Activated CD4-positive, alpha-beta T cell treated with anti-CD3 and anti-CD28 coated beads, Interleukin-2, amount 10 ng/mL, durations not matched to agents 7 days and 5 days (primary cell): ENCODE measurements at regions not wholly inside any gene's neighbourhood (a gene's known extent, or its start where the extent isn't known, plus 50 kb on each side); places are given as distances from the start of the nearest gene placed in this dataset.

Experiments
- CTCF ChIA-PET: fragments of 350-600 bp; sonication (Branson Sonifier 250); formaldehyde crosslinking; loops from one replicate; lab custom pipeline; 2021; ENCODE audit warnings: antibody characterized with exemption; lab: Charles Lee
- POLR2A ChIA-PET: fragments of 350-600 bp; sonication (Branson Sonifier 250); formaldehyde crosslinking; loops from one replicate; lab custom pipeline; 2021; ENCODE audit warnings: antibody characterized with exemption; lab: Charles Lee
- DNase-seq: peaks from one replicate; pipeline ENCODE4 v3.0.0-alpha.2; 2020
- H3K27ac Mint-ChIP-seq: one replicate; pipeline ENCODE4 v1.8.0; 2021; ENCODE audit warnings: mild to moderate bottlenecking, moderate library complexity, mixed read lengths
- H3K27me3 Mint-ChIP-seq: one replicate; pipeline ENCODE4 v1.8.0; 2021; ENCODE audit warnings: mixed read lengths
- H3K36me3 Mint-ChIP-seq: one replicate; pipeline ENCODE4 v1.8.0; 2021; ENCODE audit warnings: low read depth, mixed read lengths
- H3K4me1 Mint-ChIP-seq: one replicate; pipeline ENCODE4 v1.8.0; 2021; ENCODE audit warnings: mixed read lengths
- H3K4me3 Mint-ChIP-seq: one replicate; pipeline ENCODE4 v1.8.0; 2021; ENCODE audit warnings: mild to moderate bottlenecking, moderate library complexity, mixed read lengths
- H3K9me3 Mint-ChIP-seq: one replicate; pipeline ENCODE4 v1.8.0; 2021; ENCODE audit warnings: mixed read lengths

GRCh38 chr13:32849369-32849768 lies 166.9 kb upstream of the KL start:
- CTCF ChIA-PET: interaction anchor here (0.6 kb wide), 1 partner anchor 124 kb away, joined by 3 read pairs; no protein-coding TSS in a partner anchor
- Mint-ChIP-seq H3K27ac (no peak overlapping the region), H3K4me3 (no peak overlapping the region), H3K9me3 (no peaks in the 10 kb centered on the region), H3K4me1 (no peaks in the 10 kb centered on the region), H3K27me3 (peaks cover 16% of the 10 kb centered on the region), H3K36me3 (no peaks in the 10 kb centered on the region)
- no peak for DNase-seq
- POLR2A ChIA-PET: no interaction called here

- ChIA-PET CTCF (interaction anchor here (0.8 kb wide), 1 partner anchor 10 kb away, joined by 3 read pairs; no protein-coding TSS in a partner anchor), POLR2A (no interaction called here)
- Mint-ChIP-seq H3K27me3 (peaks cover 24% of the 10 kb centered on the region), H3K36me3 (no peaks in the 10 kb centered on the region), H3K27ac (no peak overlapping the region), H3K4me1 (no peaks in the 10 kb centered on the region), H3K9me3 (no peaks in the 10 kb centered on the region), H3K4me3 (no peak overlapping the region)
- no peak for DNase-seq
Observed at GRCh38 chr13:32850316-32851052, 165.7 kb upstream of the KL start.

GRCh38 chr13:32851083-32852069 lies 164.8 kb upstream of the KL start:
- H3K27ac Mint-ChIP-seq: no peak overlapping the region
- no peaks in the 10 kb centered on the region for H3K36me3 Mint-ChIP-seq
- POLR2A ChIA-PET: no interaction called here
- DNase-seq: no peak
- no peak overlapping the region for H3K4me3 Mint-ChIP-seq
- H3K4me1 Mint-ChIP-seq: no peaks in the 10 kb centered on the region
- CTCF ChIA-PET: interaction anchor here (0.8 to 1.6 kb wide), 3 partner anchors 9 to 191 kb away, joined by 3 read pairs; no protein-coding TSS in a partner anchor
- peaks cover 24% of the 10 kb centered on the region for H3K27me3 Mint-ChIP-seq
- H3K9me3 Mint-ChIP-seq: no peaks in the 10 kb centered on the region

- Mint-ChIP-seq H3K27me3 (peaks cover 24% of the 10 kb centered on the region), H3K4me1 (no peaks in the 10 kb centered on the region), H3K27ac (no peak overlapping the region), H3K36me3 (no peaks in the 10 kb centered on the region), H3K4me3 (no peak overlapping the region), H3K9me3 (no peaks in the 10 kb centered on the region)
- DNase-seq: no peak
- ChIA-PET POLR2A (no interaction called here), CTCF (interaction anchor here (1.1 to 1.6 kb wide), 3 partner anchors 11 to 192 kb away, joined by 3 read pairs; no protein-coding TSS in a partner anchor)
Observed at GRCh38 chr13:32852526-32852925, 163.7 kb upstream of the KL start.

- no peaks in the 10 kb centered on the region for H3K9me3 Mint-ChIP-seq
- DNase-seq: no peak
- H3K27me3 Mint-ChIP-seq: peaks cover 15% of the 10 kb centered on the region
- no peaks in the 10 kb centered on the region for H3K36me3 Mint-ChIP-seq
- ChIA-PET POLR2A (no interaction called here), CTCF (interaction anchor here (0.6 kb wide), 1 partner anchor 45 kb away, joined by 3 read pairs; no protein-coding TSS in a partner anchor)
- H3K4me3 Mint-ChIP-seq: no peak overlapping the region
- no peaks in the 10 kb centered on the region for H3K4me1 Mint-ChIP-seq
- no peak overlapping the region for H3K27ac Mint-ChIP-seq
Observed at GRCh38 chr13:32857077-32857476, 159.1 kb upstream of the KL start.

- peaks cover 13% of the 10 kb centered on the region for H3K27me3 Mint-ChIP-seq
- H3K27ac Mint-ChIP-seq: no peak overlapping the region
- no peaks in the 10 kb centered on the region for H3K36me3 Mint-ChIP-seq
- no peak for DNase-seq
- ChIA-PET POLR2A (no interaction called here), CTCF (no interaction called here)
- no peaks in the 10 kb centered on the region for H3K9me3 Mint-ChIP-seq
- no peak overlapping the region for H3K4me3 Mint-ChIP-seq
- H3K4me1 Mint-ChIP-seq: no peaks in the 10 kb centered on the region
Observed at GRCh38 chr13:32857689-32858088, 158.5 kb upstream of the KL start.

GRCh38 chr13:32859707-32860292 lies 156.4 kb upstream of the KL start:
- H3K27ac Mint-ChIP-seq: no peak overlapping the region
- POLR2A ChIA-PET: no interaction called here

GRCh38 chr13:32861304-32861703 lies 154.9 kb upstream of the KL start:
- Mint-ChIP-seq H3K27me3 (no peaks in the 10 kb centered on the region), H3K4me3 (no peak overlapping the region)
- CTCF ChIA-PET: interaction anchor here (1.1 kb wide), 1 partner anchor 20 kb away, joined by 3 read pairs; no protein-coding TSS in a partner anchor

More at GRCh38 chr13:32859707-32860292, 156.4 kb upstream of the KL start:
- CTCF ChIA-PET: interaction anchor here (0.9 to 1.3 kb wide), 2 partner anchors 9 to 13 kb away, joined by 3 read pairs; no protein-coding TSS in a partner anchor
- no peak for DNase-seq
- Mint-ChIP-seq H3K27me3 (peaks cover 6% of the 10 kb centered on the region), H3K4me3 (no peak overlapping the region), H3K4me1 (no peaks in the 10 kb centered on the region), H3K36me3 (no peaks in the 10 kb centered on the region), H3K9me3 (no peaks in the 10 kb centered on the region)

GRCh38 chr13:32863596-32863995 lies 152.6 kb upstream of the KL start:
- Mint-ChIP-seq H3K27ac (no peak overlapping the region), H3K4me1 (no peaks in the 10 kb centered on the region), H3K36me3 (no peaks in the 10 kb centered on the region), H3K9me3 (peaks cover 2% of the 10 kb centered on the region), H3K27me3 (peaks cover 2% of the 10 kb centered on the region), H3K4me3 (no peak overlapping the region)
- POLR2A ChIA-PET: no interaction called here
- no peak for DNase-seq
- CTCF ChIA-PET: no interaction called here

More at GRCh38 chr13:32861304-32861703, 154.9 kb upstream of the KL start:
- Mint-ChIP-seq H3K36me3 (no peaks in the 10 kb centered on the region), H3K27ac (no peak overlapping the region), H3K4me1 (no peaks in the 10 kb centered on the region), H3K9me3 (no peaks in the 10 kb centered on the region)
- POLR2A ChIA-PET: no interaction called here
- DNase-seq: no peak

- POLR2A ChIA-PET: no interaction called here
- CTCF ChIA-PET: no interaction called here
- DNase-seq: no peak
- peaks cover 2% of the 10 kb centered on the region for H3K36me3 Mint-ChIP-seq
- H3K4me3 Mint-ChIP-seq: no peak overlapping the region
- H3K27ac Mint-ChIP-seq: no peak overlapping the region
- H3K27me3 Mint-ChIP-seq: peaks cover 10% of the 10 kb centered on the region
- H3K4me1 Mint-ChIP-seq: no peaks in the 10 kb centered on the region
- H3K9me3 Mint-ChIP-seq: peaks cover 13% of the 10 kb centered on the region
Observed at GRCh38 chr13:32866921-32867320, 149.3 kb upstream of the KL start.

- Mint-ChIP-seq H3K36me3 (no peaks in the 10 kb centered on the region), H3K4me3 (no peak overlapping the region), H3K27me3 (no peaks in the 10 kb centered on the region), H3K27ac (no peak overlapping the region), H3K4me1 (peaks cover 3% of the 10 kb centered on the region), H3K9me3 (peaks cover 13% of the 10 kb centered on the region)
- POLR2A ChIA-PET: no interaction called here
- DNase-seq: no peak
- CTCF ChIA-PET: interaction anchor here (1.1 kb wide), 1 partner anchor 144 kb away, joined by 3 read pairs; no protein-coding TSS in a partner anchor
Observed at GRCh38 chr13:32877491-32877890, 138.7 kb upstream of the KL start.

GRCh38 chr13:32878163-32878562 lies 138.1 kb upstream of the KL start:
- ChIA-PET POLR2A (no interaction called here), CTCF (interaction anchor here (1.1 kb wide), 1 partner anchor 143 kb away, joined by 3 read pairs; no protein-coding TSS in a partner anchor)
- peaks cover 3% of the 10 kb centered on the region for H3K4me1 Mint-ChIP-seq
- peaks cover 13% of the 10 kb centered on the region for H3K9me3 Mint-ChIP-seq
- no peak overlapping the region for H3K27ac Mint-ChIP-seq
- no peaks in the 10 kb centered on the region for H3K36me3 Mint-ChIP-seq
- peaks cover 4% of the 10 kb centered on the region for H3K27me3 Mint-ChIP-seq
- DNase-seq: no peak
- H3K4me3 Mint-ChIP-seq: no peak overlapping the region
